ENCODE measurements at regions not wholly inside any gene's neighbourhood (a gene's known extent, or its start where the extent isn't known, plus 50 kb on each side); places are given as distances from the start of the nearest gene placed in this dataset.

DNA sequence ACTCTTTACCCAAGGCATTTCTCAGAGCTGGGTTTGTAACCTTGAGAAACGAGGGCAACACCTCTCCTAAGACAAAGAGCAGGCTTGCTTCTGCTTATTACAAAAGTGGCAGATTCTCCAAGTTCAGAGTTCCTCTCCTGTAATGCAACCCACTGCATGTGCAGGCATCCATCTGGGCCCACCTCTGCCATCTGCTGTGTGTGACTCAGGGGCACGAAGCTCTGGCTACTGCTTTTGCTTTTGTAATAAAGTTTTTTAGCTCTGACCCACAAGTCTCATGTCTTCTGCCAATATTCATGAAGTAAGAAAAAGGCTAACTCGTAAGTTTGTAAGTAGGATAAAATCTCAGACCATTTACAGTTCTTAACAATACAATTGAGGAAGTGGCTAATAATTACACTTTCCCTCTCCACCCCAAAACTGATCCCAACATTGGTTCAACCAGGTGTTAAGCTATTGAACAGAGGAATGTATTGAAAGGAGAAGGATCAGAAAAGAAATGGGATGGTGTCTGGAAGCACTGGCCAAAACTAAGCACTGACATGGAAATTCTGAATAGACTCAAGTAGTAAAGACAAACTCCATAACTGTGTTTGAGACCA is 51.7 kb upstream of the SMLR1 start:
- DNase-seq, result no peak

DNA sequence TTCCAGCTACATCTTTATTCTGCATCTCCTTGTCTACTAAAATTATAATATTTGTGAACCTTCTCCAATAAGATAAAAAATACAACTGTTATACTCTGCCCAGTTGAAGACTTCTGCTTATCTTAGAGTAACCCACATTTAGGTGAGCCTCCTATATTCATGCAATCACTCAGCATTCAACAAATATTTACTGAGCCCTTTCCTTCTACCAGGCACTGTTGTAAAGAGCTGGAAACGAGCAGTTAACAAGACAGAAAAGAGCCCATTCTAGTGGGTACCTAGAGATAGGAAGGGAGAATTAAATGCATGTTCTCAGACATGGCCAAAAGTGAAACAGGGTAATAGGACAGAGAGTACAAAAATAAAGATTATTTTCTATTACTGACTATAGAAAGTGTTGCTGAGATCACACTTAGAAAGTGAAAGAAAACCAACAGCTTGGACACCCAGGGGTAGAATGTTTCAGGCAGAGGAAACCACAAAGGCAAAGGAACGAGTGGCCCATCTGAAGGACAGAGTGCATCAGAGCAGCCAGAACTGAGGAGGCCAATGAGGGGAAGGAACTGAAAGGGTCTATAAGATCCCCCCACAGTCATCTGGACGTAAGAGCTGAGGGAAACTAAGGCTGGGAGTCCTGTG is 50.8 kb upstream of the SMLR1 start:
- no peak for DNase-seq

All from activated CD4-positive, CD25-positive, alpha-beta regulatory T cell (primary cell).